GM21360 (cell line): ENCODE measurements at regions not wholly inside any gene's neighbourhood (a gene's known extent, or its start where the extent isn't known, plus 50 kb on each side); places are given as distances from the start of the nearest gene placed in this dataset.

ENCODE experiments used
- ATAC-seq: cut with Tn5 transposase; IDR thresholded peaks from one replicate; pipeline ENCODE4 v1.9.1; 2021; ENCODE audit warnings: mild to moderate bottlenecking, moderate library complexity; ENCODE audit not compliant: unreplicated experiment

DNA sequence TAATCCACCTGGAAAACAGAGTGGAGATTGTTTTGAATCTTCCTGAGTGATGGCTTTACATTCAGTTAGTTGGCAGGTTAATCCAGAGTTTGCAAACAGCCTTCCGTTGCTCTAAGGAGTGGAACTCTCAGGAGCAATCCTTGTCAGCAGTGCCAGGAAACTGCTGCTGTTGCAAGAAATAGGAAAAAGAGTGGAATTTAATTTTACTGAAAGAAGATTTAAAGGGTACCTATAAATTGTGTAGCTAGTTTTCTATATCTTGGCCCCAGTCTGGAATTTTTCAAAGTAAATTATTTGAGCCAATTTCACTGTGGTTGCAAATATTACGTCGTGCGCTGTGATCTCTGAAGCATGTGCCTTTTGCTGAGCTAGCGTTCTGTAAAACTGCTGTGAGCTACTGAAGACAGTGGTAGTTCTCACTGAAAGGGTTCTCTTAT is 55.5 kb upstream of the SLC5A12 start:
- no peak for ATAC-seq

DNA sequence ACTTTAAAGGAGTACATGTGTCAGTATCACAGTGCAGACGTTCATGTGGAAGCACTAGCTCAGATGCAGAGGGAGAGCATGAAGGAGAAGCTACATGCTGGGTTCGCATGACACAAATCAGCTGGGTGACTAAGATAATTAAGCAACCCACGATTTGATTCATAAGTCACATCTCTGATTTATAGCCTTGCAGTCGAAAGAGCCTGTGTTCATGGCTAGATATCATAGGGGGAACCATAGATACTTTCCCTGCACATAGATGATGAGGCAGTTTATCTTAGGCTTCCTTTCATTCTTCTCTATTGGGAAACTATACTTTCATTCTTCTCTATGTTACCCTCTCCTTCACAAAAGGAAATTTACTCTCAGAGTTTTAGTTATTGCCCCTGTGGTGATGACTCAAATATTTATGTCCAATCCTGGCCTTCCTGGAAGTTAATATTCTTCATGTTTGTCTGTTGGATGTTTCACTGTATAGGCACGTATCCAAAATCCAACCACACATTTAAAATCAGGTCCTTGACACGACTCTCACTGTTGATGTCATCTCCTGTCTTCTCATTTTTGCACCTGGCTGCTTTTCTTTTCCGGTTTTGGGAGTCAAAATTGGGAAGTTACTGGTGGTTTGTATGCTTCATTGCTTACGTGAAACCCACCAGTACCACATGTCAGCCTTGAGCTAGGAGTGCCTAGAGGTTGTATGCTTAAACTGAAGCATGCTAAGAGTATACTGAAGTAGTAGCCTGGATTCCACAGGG is 56.3 kb upstream of the SLC5A12 start:
- no peak for ATAC-seq

DNA sequence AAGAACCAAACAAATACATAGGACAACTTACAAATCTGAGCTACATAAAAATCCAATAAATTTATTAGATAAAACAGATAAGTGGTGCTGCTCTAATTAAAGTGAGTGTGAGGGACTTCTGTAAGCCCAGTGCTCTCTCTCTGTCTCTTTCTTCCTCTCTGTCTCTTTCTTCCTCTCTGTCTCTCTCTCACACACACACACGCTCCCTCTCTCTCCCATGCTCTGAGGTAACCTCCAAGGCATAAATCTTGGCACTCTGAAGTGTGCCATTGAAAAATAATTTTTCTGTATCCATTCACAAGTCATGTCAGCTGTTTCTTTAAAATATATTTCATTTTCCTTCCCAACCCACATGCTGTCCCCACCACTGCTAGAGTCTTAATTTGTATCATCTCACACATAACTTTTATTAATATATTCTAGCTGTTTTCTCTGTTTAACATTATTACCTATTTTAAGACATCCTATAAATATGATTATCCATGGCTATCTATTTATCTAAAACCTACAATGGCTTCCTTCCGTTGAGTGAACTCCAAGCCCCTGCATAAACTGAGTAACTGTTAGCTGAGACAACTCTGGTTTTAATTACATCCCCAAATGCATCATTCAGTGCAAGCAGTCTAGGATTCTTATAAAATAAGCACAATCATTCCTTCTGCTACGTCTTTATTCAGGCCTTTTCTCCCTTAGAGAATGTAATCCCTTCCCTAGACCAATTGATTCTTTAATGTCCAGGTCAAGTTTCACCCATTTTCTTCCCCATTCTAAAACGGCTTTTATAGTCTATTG is 57.4 kb upstream of the SLC5A12 start:
- ATAC-seq, result no peak

DNA sequence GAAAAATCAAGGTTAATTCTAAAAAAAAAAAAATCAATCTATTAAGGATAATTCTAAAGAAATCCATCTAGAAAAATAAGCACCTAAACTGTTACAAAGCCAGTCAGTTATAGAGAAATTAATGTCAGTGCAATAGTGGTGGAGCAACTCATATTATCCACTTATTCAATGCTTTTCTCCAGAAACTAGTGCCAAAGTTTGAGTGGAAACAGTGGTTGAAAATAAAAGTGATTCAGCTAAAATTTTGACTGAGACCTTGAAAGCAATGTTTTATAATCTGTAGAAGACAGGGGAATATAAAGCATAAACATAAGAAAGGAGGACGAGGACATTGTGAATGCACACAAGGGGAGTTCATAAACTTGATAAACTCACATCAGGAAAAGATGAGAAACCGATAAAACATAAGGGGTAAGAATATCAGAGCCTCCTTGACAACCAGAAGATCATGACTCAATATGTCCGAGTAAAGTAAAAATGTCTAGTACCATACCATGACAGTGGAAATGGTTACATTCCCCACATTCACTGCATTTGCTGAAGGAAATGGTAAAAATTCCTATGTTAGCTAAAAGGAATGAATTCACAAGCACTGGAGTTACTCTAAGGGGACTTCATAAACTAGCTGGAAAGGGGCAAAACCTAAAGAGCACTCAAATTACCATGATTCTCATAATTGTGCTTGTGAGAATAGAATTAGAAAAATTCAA is 58.7 kb upstream of the SLC5A12 start:
- ATAC-seq, result no peak

DNA sequence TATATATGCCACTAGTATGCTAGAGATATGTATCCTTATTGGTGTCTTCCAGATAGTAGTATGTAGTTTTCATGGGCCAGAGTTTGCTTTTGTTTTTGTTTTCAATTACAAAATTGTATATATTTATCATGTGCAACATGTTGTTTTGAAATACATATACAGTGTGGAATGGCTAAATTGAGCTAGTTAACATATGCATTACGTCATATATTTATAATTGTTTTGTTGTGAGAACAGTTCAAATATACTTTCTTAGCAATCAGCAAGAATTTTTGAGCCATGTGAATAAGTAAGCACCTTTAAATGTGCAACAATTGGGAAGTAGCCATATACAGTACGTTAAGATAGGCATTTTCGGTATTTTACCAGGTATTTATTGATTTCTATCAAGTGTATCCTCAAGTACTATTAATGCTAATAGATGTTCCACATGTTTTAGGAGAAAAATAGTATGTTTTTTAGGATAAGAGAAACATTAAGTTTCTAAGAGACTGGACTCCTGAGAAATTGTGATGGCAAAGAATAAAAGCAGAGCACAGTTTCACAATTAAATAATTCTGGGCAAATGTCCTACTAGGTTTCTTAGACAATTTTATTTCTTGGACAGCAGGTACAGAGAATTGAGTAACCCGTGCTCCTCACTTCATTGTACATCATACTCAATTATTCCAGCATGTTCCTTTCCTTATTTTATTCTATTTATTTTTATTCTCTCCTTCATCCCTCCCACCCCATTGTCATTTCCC is 60.5 kb upstream of the SLC5A12 start:
- no peak for ATAC-seq

DNA sequence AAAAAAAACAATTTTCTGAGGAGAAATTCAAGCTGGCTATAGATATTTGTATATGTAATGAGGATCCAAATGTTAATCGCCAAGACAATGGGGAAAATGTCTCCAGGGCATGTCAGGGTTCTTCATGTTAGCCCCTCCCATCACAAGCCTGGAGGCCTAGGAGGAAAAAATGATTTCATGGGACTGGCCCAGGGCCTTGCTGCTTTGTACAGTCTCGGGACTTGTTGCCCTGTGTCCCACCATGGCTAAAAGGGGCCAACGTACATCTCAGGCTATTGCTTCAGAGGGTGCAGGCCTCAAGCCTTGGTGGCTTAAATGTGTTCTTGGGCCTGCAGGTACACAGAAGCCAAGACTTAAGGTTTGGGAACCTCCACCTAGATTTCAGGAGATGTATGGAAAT is 62.1 kb upstream of the SLC5A12 start:
- ATAC-seq, result no peak

DNA sequence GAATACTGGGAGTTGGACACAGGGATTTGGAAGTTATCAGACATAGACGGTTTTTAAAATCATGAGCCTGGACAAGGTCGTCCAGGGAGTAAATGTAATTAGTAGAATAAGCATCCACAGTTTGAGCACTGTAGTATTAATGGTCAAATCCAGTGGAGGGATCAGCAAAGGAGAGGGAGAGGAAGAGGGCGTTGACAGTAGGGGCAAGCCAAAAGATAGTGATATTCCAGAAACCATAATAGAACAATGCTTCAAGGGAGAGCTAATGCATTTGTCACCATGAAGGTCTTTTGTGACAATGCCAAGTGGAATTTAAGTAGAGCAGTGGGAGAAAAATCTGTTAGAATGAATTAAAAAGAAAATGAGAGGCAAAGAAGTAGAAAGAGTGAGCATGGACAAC is 68.9 kb upstream of the SLC5A12 start:
- ATAC-seq, result no peak

DNA sequence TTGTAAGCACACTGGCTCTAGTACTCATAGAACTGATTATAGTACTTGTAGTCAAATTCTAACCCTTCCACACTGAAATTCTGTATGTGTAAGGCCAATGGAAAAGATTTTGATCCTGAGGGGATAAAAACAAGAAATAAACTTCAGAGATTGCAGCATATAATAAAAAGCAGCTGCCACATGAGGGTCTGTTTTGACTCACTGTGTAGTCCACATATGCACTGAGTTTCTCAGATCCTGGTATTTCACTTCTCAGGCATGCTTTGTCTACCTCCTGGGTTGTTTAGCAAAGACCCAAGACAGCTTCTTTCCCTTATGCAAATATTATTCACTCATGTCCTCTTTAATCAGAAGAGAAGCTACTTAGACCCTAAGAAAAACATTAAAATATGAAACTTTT is 71.1 kb upstream of the SLC5A12 start:
- ATAC-seq, result no peak

DNA sequence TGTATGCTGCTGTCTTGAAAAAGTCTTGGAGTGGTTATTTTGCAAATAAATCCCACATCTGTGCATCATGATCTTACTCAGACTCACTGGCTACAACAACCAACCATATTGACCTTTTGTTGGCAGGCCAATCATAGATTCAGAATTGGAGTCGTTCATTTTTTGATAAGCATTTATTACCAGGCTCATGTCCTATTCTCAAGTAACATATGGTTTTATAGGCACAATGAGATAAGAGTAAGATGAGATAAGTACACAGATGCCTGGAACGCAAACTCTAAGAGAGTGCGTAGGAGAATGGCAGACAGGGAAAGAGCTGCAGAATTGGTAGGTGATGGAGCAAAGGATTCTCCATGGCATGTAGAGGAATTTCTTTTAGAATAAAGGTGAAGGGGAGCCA is 71.6 kb upstream of the SLC5A12 start:
- no peak for ATAC-seq

DNA sequence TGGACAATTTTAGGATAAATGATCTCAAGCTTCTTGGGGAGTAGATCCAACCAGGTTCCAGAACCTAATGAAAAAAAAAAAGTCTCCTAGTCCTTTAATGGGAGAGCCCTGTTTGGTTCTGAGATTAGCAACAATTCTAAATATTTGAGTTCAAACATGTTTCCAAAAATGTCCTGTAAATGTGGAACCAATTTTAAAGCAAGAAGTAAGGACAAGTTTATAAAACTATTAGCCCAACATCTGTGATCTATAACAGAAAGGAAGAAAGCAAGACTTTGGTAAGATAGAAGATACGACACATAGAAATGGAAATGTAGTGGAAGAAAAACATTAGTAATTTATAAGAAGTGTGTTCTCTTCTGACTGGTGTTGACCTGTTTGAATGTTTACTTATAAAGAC is 79.7 kb upstream of the SLC5A12 start:
- no peak for ATAC-seq

DNA sequence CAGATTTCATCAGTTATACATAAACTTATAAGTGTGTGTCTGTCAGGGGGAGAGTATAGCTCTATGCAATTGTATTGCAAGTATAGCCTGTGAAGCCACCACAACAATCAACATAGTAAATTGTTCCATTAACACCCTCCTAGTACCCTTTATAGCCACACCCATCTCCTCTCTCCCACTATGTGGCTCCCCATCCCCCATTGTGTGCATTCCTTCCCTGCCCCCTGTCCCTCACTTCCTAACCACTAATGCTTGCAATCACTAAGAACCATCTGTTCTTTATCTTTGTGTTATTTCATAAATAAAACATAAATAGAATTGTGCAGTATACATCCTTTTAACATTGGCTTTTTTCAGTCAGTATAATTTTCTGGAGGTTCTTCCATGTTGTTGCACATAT is 83.1 kb upstream of the SLC5A12 start:
- no peak for ATAC-seq

DNA sequence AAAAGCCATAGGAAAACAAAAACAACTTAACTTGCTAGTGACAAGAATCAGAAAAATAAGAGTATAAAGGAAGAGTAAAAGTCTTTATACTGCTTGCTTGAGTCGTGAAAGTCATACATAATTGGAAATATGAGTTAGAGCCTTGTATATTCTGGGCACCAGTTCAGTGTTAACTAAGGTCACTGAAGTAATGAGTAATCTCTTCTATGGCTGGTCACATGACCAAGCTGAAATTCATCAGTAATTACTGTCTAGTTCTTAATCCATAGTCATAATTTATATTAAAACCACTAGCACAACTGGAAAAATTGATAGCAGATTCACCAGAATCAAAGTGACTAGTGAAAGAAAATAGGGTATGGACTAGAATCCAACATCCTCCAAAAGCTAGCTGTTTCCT is 84.4 kb upstream of the SLC5A12 start:
- no peak for ATAC-seq

DNA sequence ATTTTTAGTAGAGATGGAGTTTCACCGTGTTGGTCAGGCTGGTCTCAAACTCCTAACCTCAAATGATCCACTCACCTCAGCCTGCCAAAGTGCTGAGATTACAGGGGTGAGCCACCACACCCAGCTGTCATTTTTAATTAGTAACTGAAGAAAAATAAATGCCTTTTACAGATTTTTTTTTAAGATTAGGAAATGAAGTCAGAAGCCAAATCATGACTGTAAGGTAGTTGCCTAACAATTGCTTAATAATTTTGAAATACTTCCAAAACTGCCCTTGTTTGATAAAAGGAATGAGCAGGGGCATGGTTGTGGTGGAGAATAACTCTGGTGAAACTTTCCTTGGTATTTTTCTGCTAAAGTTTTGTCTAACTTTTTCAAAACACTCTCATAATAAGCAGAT is 98.9 kb upstream of the SLC5A12 start:
- ATAC-seq, result no peak

DNA sequence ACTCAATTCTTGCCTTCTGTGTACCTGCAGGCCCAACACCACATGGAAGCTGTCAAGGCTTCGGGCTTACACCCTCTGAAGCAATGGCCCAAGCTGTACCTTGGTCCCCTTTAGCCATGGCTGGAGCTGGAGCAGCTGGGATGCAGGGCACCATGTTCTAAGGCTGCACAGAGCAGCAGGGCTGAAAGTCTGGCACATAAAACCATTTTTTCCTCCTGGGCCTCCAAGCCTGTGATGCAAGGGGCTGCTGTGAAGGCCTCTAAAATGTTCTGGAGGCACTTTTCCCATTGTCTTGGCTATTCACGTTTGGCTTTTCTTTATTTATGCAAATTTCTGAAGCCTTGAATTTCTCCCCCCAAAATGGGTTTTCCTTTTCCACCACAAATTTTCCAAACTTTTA is 102.1 kb upstream of the SLC5A12 start:
- ATAC-seq, result no peak

DNA sequence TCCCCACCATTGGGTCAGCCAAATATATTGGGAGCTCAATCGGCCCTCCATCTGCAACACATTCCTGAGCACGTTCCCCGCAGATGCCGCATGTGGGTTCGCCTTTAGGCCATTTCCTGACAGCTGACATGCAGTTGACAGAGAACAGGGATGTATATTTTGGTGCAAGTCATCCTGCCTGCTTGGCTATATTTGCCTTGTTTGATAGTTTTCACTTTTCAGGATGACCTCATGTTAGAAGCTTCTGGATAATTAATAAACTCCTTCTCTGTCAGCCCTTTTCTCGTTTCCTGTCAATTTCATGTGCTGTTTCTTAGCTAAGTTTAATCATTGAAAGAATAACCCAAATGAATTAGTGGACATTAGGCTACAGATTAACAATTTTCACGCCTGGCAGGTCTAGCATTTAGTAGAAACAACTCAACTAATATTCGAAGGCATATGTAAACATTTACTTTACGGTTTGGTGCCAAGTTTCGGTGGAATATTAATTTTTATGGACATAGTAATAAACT is 105.8 kb upstream of the SLC5A12 start:
- no peak for ATAC-seq

DNA sequence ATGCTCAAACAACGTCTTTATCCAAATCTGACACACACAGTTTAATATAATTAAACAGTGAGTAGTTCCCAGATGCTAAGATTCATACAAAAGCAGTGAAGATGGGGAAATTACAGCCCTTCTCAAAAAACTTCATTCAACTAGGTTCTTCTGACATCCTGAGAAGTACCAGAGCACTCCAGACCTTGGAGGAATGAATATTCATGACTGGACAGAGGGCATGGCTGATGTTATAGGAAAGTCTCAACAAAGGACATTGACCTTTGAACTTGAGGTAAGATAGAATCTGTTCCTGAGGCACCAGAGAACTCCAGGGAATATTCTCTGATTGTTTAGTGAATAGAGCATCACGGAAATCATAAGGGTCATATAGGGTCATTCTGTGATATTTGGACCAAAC is 106.4 kb upstream of the SLC5A12 start:
- no peak for ATAC-seq

DNA sequence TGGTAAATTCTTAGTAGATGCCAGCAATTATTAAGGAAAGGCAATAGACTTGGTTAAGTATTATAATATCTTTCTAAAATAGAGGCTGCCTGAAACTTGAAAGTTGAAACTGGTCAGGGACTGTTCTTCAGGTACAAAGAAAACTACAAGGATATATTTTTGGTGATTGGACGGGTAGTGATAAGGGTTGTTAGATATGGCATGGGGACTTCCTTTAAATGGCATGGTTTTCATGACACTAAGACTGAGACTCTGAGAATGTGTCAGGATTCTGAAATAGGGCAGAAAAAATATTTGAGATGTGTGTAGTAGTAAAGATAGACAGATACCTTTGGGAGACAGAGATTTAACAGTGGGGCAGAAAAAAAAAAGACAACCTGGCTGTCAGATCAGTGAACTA is 108.4 kb upstream of the SLC5A12 start:
- no peak for ATAC-seq

DNA sequence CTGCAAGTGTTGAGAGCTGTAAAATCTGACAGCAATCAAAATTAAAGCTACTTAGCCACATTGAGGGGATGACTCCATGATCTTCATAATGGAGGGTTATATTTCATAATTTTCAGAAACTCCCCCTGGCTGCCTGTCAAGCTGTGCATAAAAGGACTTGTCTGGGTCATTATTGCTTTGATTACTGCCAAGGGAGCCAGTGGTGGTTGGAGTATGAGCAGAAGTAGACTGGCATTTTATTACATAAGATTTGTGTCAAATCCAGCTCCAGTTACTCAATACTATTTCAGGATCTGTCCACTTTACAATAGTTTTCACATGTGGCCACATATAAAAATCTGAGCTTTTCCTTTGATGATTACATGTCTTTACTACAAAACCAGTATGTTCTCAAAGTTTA is 108.9 kb upstream of the SLC5A12 start:
- ATAC-seq, result no peak

DNA sequence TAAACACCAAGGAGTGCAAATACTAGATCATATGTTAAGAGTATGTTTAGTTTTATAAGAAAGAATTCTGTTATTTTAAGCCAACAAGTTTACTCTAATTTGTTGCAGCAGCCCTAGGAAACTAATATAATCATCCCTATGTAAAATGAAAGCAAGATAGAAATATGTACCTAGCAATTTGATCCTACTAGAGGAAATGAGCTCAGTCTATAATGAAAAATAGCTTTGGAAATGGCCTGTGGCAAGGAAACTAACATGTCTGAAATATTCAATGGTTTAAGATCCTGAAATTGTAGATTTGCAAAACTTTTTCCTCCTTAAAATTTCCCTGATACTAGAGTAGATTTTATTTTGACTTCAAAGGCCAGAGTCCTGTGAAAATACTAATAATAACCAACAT is 112.7 kb upstream of the SLC5A12 start:
- ATAC-seq, result no peak

DNA sequence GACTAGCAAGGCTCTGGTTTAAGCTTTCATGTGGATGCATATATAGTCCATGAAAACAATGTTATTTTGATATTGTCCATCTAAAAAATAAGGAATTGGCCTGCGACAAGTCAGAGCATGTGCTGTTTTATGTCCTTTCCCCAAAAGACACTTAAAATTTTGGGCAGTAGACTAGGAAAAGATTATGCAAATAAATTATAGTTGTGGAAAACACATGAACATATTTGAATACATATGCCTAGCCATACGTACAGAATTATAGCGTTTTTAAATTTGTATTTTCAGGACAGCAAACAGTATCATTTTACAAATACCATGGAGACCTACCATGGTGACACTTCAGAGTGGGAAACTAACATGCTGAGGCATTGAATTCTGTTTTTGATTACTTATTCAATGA is 113.8 kb upstream of the SLC5A12 start:
- no peak for ATAC-seq

DNA sequence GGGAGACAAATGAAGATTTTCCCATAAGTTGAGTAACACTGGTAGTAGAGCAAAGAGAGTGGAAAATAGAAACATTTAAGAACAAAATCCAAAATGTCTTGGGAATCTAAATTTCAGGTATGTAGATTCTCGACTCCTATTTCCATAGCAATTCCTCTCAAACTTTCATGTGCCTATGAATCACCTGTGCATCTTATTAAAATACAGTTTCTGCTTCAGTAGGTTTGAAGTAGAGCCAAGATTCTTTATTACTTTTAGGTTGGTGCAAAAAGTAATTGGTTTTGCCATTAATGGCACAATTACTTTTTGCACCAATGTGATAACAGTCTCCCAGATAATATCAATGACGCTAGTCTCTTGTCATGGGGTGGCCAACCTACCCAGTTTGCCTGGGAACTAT is 115.3 kb upstream of the SLC5A12 start:
- ATAC-seq, result no peak
